Panc1 (cell line): ENCODE measurements at regions not wholly inside any gene's neighbourhood (a gene's known extent, or its start where the extent isn't known, plus 50 kb on each side); places are given as distances from the start of the nearest gene placed in this dataset.
"Not testable (repeated sequence)": the region's sequence is repeated elsewhere in the genome, so short reads cannot be mapped to it uniquely, and the experiment has no call there.

ENCODE experiments used
- ATAC-seq: fragments of 200-7000 bp; cut with Tn5 transposase; 2 replicates; pipeline ENCODE4 v1.9.1; 2020; ENCODE audit warnings: mild to moderate bottlenecking, moderate library complexity
- BruUV-seq: library from RNA; stranded (reverse); fragments of 400-500 nt; replicated peaks from 2 replicates; lab custom pipeline; 2021; lab: Mats Ljungman, UMichigan
- CTCF ChIA-PET: fragments of 300-600 bp; sonication (Branson Sonifier 250); formaldehyde crosslinking; loops from one replicate; lab custom pipeline; 2022; ENCODE audit warnings: antibody characterized with exemption; lab: Charles Lee
- POLR2A ChIA-PET: fragments of 300-600 bp; sonication (Branson Sonifier 250); formaldehyde crosslinking; loops from one replicate; lab custom pipeline; 2022; ENCODE audit warnings: antibody characterized with exemption; lab: Charles Lee
- DNase-seq: peaks from one replicate; pipeline ENCODE4 v3.0.0-alpha.2; 2010; ENCODE audit warnings: low read depth, low spot score
- H3K27ac ChIP-seq: 2 replicates; pipeline ENCODE4 v1.5.1; 2011; ENCODE audit warnings: mild to moderate bottlenecking, low read length, inconsistent platforms
- H3K27me3 ChIP-seq: fragments of 200-500 bp; sonication (Bioruptor generic); 2 replicates; pipeline ENCODE4 v1.6.0; 2014; ENCODE audit warnings: low read length, inconsistent platforms; ENCODE audit not compliant: control insufficient read depth, insufficient read depth
- H3K36me3 ChIP-seq: fragments of 200-500 bp; sonication (Bioruptor generic); 2 replicates; pipeline ENCODE4 v1.5.1; 2014; ENCODE audit warnings: inconsistent platforms, mild to moderate bottlenecking, low read length, moderate library complexity; ENCODE audit not compliant: control insufficient read depth, insufficient read depth
- H3K4me1 ChIP-seq: 2 replicates; pipeline ENCODE4 v1.5.1; 2011; ENCODE audit warnings: inconsistent platforms, mild to moderate bottlenecking, low read length, moderate library complexity; ENCODE audit not compliant: control insufficient read depth, insufficient read depth
- H3K4me3 ChIP-seq, 2 experiments: 2 replicates each; pipeline ENCODE4 v1.5.1; 2011 to 2012; ENCODE audit warnings: low read depth in 2 of 2, low read length in 2 of 2, mild to moderate bottlenecking in 2 of 2, inconsistent platforms in 1 of 2, moderate library complexity in 1 of 2
- H3K9me3 ChIP-seq: fragments of 200-500 bp; sonication (Bioruptor generic); 2 replicates; pipeline ENCODE4 v1.5.1; 2014; ENCODE audit warnings: low read depth, mild to moderate bottlenecking, inconsistent platforms, low read length, moderate library complexity; ENCODE audit not compliant: control insufficient read depth, insufficient read depth
- POLR2AphosphoS5 ChIP-seq: IDR thresholded peaks from 2 replicates; pipeline ENCODE4 v1.6.1; 2012; ENCODE audit warnings: mild to moderate bottlenecking, low read depth, low read length, moderate library complexity
- SIN3A ChIP-seq: IDR thresholded peaks from 2 replicates; pipeline ENCODE4 v1.6.1; 2012; ENCODE audit warnings: low read depth, mild to moderate bottlenecking, low read length, moderate library complexity, borderline replicate concordance; ENCODE audit not compliant: insufficient read depth
- TCF7L2 ChIP-seq: IDR thresholded peaks from 2 replicates; pipeline ENCODE4 v1.6.1; 2011; ENCODE audit warnings: mild to moderate bottlenecking, low read depth, low read length, inconsistent platforms
- in situ Hi-C: cut with HindIII; loops from 2 replicates; pipeline ENCODE4 v1.10.0; 2016; ENCODE audit warnings: low sequenced_read_pairs, low pct_unique_long_range_greater_than_20kb
- intact Hi-C: fragments of 100-400 bp; cut with micrococcal nuclease; formaldehyde crosslinking; loops from one replicate; pipeline ENCODE4 v1.10.0; 2022; ENCODE audit not compliant: unreplicated experiment
- TF ChIP-seq, protein P1 (sequence below), 2 experiments: IDR thresholded peaks; 2 replicates each; pipeline ENCODE4 v1.6.1; 2011 to 2012; ENCODE audit warnings: low read depth in 2 of 2, control low read depth in 1 of 2, low read length in 1 of 2, mild to moderate bottlenecking in 1 of 2, moderate library complexity in 1 of 2; ENCODE audit not compliant: insufficient read depth in 1 of 2
- TF ChIP-seq, protein P2 (sequence below): fragments of 450-650 bp; IDR thresholded peaks from 2 replicates; pipeline ENCODE4 v1.5.1; 2017; ENCODE audit warnings: mild to moderate bottlenecking

GRCh38 chr12:85425926-85426325 lies 145.9 kb downstream of the ALX1 start:
- TF ChIP-seq, protein P1, sequence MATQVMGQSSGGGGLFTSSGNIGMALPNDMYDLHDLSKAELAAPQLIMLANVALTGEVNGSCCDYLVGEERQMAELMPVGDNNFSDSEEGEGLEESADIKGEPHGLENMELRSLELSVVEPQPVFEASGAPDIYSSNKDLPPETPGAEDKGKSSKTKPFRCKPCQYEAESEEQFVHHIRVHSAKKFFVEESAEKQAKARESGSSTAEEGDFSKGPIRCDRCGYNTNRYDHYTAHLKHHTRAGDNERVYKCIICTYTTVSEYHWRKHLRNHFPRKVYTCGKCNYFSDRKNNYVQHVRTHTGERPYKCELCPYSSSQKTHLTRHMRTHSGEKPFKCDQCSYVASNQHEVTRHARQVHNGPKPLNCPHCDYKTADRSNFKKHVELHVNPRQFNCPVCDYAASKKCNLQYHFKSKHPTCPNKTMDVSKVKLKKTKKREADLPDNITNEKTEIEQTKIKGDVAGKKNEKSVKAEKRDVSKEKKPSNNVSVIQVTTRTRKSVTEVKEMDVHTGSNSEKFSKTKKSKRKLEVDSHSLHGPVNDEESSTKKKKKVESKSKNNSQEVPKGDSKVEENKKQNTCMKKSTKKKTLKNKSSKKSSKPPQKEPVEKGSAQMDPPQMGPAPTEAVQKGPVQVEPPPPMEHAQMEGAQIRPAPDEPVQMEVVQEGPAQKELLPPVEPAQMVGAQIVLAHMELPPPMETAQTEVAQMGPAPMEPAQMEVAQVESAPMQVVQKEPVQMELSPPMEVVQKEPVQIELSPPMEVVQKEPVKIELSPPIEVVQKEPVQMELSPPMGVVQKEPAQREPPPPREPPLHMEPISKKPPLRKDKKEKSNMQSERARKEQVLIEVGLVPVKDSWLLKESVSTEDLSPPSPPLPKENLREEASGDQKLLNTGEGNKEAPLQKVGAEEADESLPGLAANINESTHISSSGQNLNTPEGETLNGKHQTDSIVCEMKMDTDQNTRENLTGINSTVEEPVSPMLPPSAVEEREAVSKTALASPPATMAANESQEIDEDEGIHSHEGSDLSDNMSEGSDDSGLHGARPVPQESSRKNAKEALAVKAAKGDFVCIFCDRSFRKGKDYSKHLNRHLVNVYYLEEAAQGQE (IDR thresholded peaks at IDR 0.05; ENCODE audit: insufficient read depth in 1 of 2, low read depth in 2 of 2, low read length in 1 of 2) = no peak
- TF ChIP-seq SIN3A (no peak), POLR2AphosphoS5 (no peak), TCF7L2 (no peak)
- TF ChIP-seq, protein P2, sequence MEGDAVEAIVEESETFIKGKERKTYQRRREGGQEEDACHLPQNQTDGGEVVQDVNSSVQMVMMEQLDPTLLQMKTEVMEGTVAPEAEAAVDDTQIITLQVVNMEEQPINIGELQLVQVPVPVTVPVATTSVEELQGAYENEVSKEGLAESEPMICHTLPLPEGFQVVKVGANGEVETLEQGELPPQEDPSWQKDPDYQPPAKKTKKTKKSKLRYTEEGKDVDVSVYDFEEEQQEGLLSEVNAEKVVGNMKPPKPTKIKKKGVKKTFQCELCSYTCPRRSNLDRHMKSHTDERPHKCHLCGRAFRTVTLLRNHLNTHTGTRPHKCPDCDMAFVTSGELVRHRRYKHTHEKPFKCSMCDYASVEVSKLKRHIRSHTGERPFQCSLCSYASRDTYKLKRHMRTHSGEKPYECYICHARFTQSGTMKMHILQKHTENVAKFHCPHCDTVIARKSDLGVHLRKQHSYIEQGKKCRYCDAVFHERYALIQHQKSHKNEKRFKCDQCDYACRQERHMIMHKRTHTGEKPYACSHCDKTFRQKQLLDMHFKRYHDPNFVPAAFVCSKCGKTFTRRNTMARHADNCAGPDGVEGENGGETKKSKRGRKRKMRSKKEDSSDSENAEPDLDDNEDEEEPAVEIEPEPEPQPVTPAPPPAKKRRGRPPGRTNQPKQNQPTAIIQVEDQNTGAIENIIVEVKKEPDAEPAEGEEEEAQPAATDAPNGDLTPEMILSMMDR = no peak
- CTCF ChIA-PET = no interaction called here
- POLR2A ChIA-PET = no interaction called here
- Histone ChIP-seq H3K4me3 (no peak overlapping the region), H3K27ac (no peak overlapping the region), H3K27me3 (no peaks in the 10 kb centered on the region), H3K9me3 (no peaks in the 10 kb centered on the region), H3K36me3 (no peaks in the 10 kb centered on the region), H3K4me1 (no peaks in the 10 kb centered on the region)
- in situ Hi-C loops = no loop called here
- BruUV-seq = no TSS peak
- ATAC-seq (no peak), DNase-seq (no peak)
- intact Hi-C loops = loop anchor here (1.0 kb wide), 1 partner anchor 22 kb away; no protein-coding TSS in a partner anchor

DNA sequence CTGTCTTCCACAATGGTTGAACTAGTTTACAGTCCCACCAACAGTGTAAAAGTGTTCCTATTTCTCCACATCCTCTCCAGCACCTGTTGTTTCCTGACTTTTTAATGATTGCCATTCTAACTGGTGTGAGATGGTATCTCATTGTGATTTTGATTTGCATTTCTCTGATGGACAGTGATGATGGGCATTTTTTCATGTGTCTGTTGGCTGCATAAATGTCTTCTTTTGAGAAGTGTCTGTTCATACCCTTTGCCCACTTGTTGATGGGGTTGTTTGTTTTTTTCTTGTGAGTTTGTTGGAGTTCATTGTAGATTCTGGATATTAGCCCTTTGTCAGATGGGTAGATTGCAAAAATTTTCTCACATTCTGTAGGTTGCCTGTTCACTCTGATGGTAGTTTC lies 153.1 kb downstream of the ALX1 start:
- H3K36me3 ChIP-seq, ATAC-seq, BruUV-seq, H3K9me3 ChIP-seq, H3K4me3 ChIP-seq, intact Hi-C loops, DNase-seq, H3K27me3 ChIP-seq, in situ Hi-C loops, CTCF ChIA-PET, POLR2A ChIA-PET, H3K4me1 ChIP-seq, H3K27ac ChIP-seq: not testable (repeated sequence)

DNA sequence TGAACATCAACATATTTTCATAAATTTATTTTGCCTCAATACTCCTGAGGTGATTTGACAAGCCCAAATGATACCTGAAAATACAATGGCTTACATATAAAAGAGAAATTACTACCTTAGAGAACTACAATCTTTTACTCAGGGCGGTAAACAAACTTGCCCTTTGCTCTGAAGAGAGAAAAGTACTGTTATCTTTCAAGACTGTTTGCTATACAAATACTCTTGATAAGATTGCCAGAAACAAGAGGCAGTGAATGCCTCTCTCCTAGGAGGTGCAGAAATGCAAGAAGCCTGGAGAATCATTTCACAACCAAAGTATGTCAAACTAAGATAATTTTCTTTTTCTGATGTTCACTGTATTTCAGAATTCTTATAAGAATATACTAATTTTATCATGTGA lies 160.3 kb downstream of the ALX1 start:
- in situ Hi-C loops = no loop called here
- DNase-seq (no peak), ATAC-seq (no peak)
- Histone ChIP-seq H3K27me3 (no peaks in the 10 kb centered on the region), H3K36me3 (no peaks in the 10 kb centered on the region), H3K4me1 (no peaks in the 10 kb centered on the region), H3K27ac (no peak overlapping the region), H3K4me3 (no peak overlapping the region), H3K9me3 (no peaks in the 10 kb centered on the region)
- CTCF ChIA-PET = no interaction called here
- POLR2A ChIA-PET = no interaction called here
- intact Hi-C loops = loop anchor here (5.0 kb wide), 1 partner anchor 363 kb away; no protein-coding TSS in a partner anchor
- TF ChIP-seq, protein P1 (IDR thresholded peaks at IDR 0.05; ENCODE audit: insufficient read depth in 1 of 2, low read depth in 2 of 2, low read length in 1 of 2) = no peak
- no peak for TF ChIP-seq POLR2AphosphoS5
- no peak for TF ChIP-seq SIN3A
- TF ChIP-seq TCF7L2 = no peak
- BruUV-seq = no TSS peak
